HCT116 (cell line): ENCODE measurements at regions not wholly inside any gene's neighbourhood (a gene's known extent, or its start where the extent isn't known, plus 50 kb on each side); places are given as distances from the start of the nearest gene placed in this dataset.

Source experiments
- ATAC-seq: fragments of 200-7000 bp; cut with Tn5 transposase; 2 replicates; pipeline ENCODE4 v1.9.1; 2020; ENCODE audit warnings: mild to moderate bottlenecking, moderate library complexity
- BruUV-seq: library from RNA; stranded (reverse); fragments of 400-500 nt; replicated peaks from 2 replicates; lab custom pipeline; 2021; lab: Mats Ljungman, UMichigan
- CTCF ChIA-PET: fragments of 300-600 bp; sonication (Branson Sonifier 250); formaldehyde crosslinking; loops from one replicate; lab custom pipeline; 2021; ENCODE audit warnings: antibody characterized with exemption; lab: Charles Lee
- POLR2A ChIA-PET: fragments of 300-600, 350-600 bp; sonication (Branson Sonifier 250); formaldehyde crosslinking; loops from one replicate; lab custom pipeline; 2021; ENCODE audit warnings: antibody characterized with exemption; lab: Charles Lee
- RAD21 ChIA-PET, 2 experiments: fragments of 300-600 bp; sonication (Branson Sonifier 250); formaldehyde crosslinking; loops; one replicate each; lab custom pipeline; 2023; ENCODE audit warnings: low total read pairs in 2 of 2; ENCODE audit not compliant: uncharacterized antibody in 2 of 2, unreplicated experiment in 2 of 2, low non-redundant PET in 1 of 2; lab: Charles Lee
- DNase-seq: peaks from one replicate; pipeline ENCODE4 v3.0.0-alpha.2; 2010; ENCODE audit warnings: low read depth, low spot score
- H2AFZ ChIP-seq: fragments of 200-600 bp; shearing (Covaris generic), sonication (generic); 2 replicates; pipeline ENCODE4 v1.6.1; 2017; ENCODE audit warnings: low read depth, mixed run types, mixed read lengths, antibody characterized with exemption, low read length; ENCODE audit not compliant: poor library complexity, severe bottlenecking
- H3K27ac ChIP-seq: 2 replicates; pipeline ENCODE4 v1.5.1; 2012; ENCODE audit warnings: low read depth, low read length
- H3K27me3 ChIP-seq: fragments of 200-600 bp; sonication (generic); 2 replicates; pipeline ENCODE4 v1.6.1; 2016; ENCODE audit warnings: mixed run types, low read length, mixed read lengths; ENCODE audit not compliant: insufficient read depth
- H3K36me3 ChIP-seq, 2 experiments: fragments of 200-500 bp in 1 of 2; fragments of 200-600 bp in 1 of 2; sonication (Bioruptor generic) in 1 of 2; sonication (generic) in 1 of 2; 2 replicates each; pipeline versions ENCODE4 v1.5.1 to v1.6.1; 2014 to 2016; ENCODE audit warnings: low read length in 2 of 2, inconsistent platforms in 1 of 2, mixed read lengths in 1 of 2, mixed run types in 1 of 2; ENCODE audit not compliant: insufficient read depth in 2 of 2, control insufficient read depth in 1 of 2
- H3K4me1 ChIP-seq, 2 experiments: fragments of 200-600 bp in 1 of 2; sonication (generic) in 1 of 2; 2 replicates each; pipeline versions ENCODE4 v1.5.1 to v1.6.1; 2012 to 2017; ENCODE audit warnings: low read length in 2 of 2, inconsistent platforms in 1 of 2, mild to moderate bottlenecking in 1 of 2, mixed read lengths in 1 of 2, mixed run types in 1 of 2, moderate library complexity in 1 of 2; ENCODE audit not compliant: insufficient read depth in 2 of 2, control insufficient read depth in 1 of 2
- H3K4me2 ChIP-seq: fragments of 200-600 bp; sonication (generic); 2 replicates; pipeline ENCODE4 v1.6.1; 2017; ENCODE audit warnings: mixed run types, low read length, mixed read lengths
- H3K4me3 ChIP-seq, 2 experiments: fragments of 200-600 bp in 1 of 2; sonication (generic) in 1 of 2; replicated peaks in 1 of 2; 2 replicates each; pipeline ENCODE4 v1.5.1; 2011 to 2016; ENCODE audit warnings: low read length in 2 of 2, control low read depth in 1 of 2, low read depth in 1 of 2, mild to moderate bottlenecking in 1 of 2, mixed read lengths in 1 of 2, mixed run types in 1 of 2
- H3K79me2 ChIP-seq: fragments of 200-600 bp; sonication (generic); 2 replicates; pipeline ENCODE4 v1.6.1; 2017; ENCODE audit warnings: mild to moderate bottlenecking, mixed run types, low read length, moderate library complexity, mixed read lengths; ENCODE audit not compliant: insufficient read depth
- H3K9ac ChIP-seq: fragments of 200-600 bp; sonication (generic); 2 replicates; pipeline ENCODE4 v1.6.1; 2016; ENCODE audit warnings: low read length, mixed read lengths
- H3K9me2 ChIP-seq: fragments of 200-600 bp; sonication (generic), shearing (Covaris generic); 2 replicates; pipeline ENCODE4 v1.6.1; 2017; ENCODE audit warnings: mixed run types, mild to moderate bottlenecking, moderate library complexity; ENCODE audit not compliant: insufficient read depth
- H3K9me3 ChIP-seq, 2 experiments: fragments of 200-500 bp in 1 of 2; fragments of 200-600 bp in 1 of 2; sonication (Bioruptor generic) in 1 of 2; sonication (generic) in 1 of 2; 2 replicates each; pipeline ENCODE4 v1.6.1; 2014 to 2017; ENCODE audit warnings: low read length in 2 of 2, mixed read lengths in 2 of 2, inconsistent platforms in 1 of 2, low read depth in 1 of 2, mild to moderate bottlenecking in 1 of 2, mixed run types in 1 of 2, moderate library complexity in 1 of 2; ENCODE audit not compliant: control insufficient read depth in 1 of 2, insufficient read depth in 1 of 2
- H4K20me1 ChIP-seq: fragments of 200-600 bp; sonication (generic), shearing (Covaris generic); 2 replicates; pipeline ENCODE4 v1.6.1; 2017; ENCODE audit warnings: mixed run types, mild to moderate bottlenecking, moderate library complexity; ENCODE audit not compliant: insufficient read depth
- EZH2phosphoT487 ChIP-seq: fragments of 200-600 bp; IDR thresholded peaks from 2 replicates; pipeline ENCODE4 v1.6.1; 2018; ENCODE audit warnings: antibody characterized with exemption, borderline replicate concordance
- FOSL1 ChIP-seq: IDR thresholded peaks from 2 replicates; pipeline ENCODE4 v1.6.1; 2012; ENCODE audit warnings: low read depth
- JUND ChIP-seq: IDR thresholded peaks from 2 replicates; pipeline ENCODE4 v1.6.1; 2012
- SIN3A ChIP-seq: IDR thresholded peaks from 2 replicates; pipeline ENCODE4 v1.6.1; 2012; ENCODE audit warnings: low read depth
- SP1 ChIP-seq: IDR thresholded peaks from 2 replicates; pipeline ENCODE4 v1.6.1; 2012; ENCODE audit warnings: low read depth
- TCF7L2 ChIP-seq: IDR thresholded peaks from 2 replicates; pipeline ENCODE4 v1.7.0; 2011; ENCODE audit warnings: borderline replicate concordance, inconsistent platforms; ENCODE audit not compliant: insufficient read depth, insufficient read length; ENCODE audit errors: extremely low read depth
- ZBTB33 ChIP-seq: IDR thresholded peaks from 2 replicates; pipeline ENCODE4 v1.6.1; 2011; ENCODE audit warnings: mild to moderate bottlenecking, low read length, moderate library complexity; ENCODE audit not compliant: insufficient replicate concordance; ENCODE audit errors: extremely low read depth
- intact Hi-C: fragments of 100-400 bp; cut with micrococcal nuclease; formaldehyde crosslinking; loops from 2 replicates; pipeline ENCODE4 v1.10.0; 2022

- TF ChIP-seq TCF7L2 = no peak
- Histone ChIP-seq H3K36me3 (no peaks in the 10 kb centered on the region), H3K27ac (no peak overlapping the region), H3K4me2 (no peak overlapping the region), H3K27me3 (no peaks in the 10 kb centered on the region), H3K9me2 (no peaks in the 10 kb centered on the region), H3K4me1 (no peaks in the 10 kb centered on the region), H2AFZ (no peak overlapping the region), H3K9me3 (no peaks in the 10 kb centered on the region), H3K4me3 (no peak overlapping the region), H3K9ac (no peak overlapping the region), H4K20me1 (no peaks in the 10 kb centered on the region), H3K79me2 (no peaks in the 10 kb centered on the region)
- POLR2A ChIA-PET = no interaction called here
- RAD21 ChIA-PET = no interaction called here
- ATAC-seq = no peak
- no peak for DNase-seq
- BruUV-seq = no TSS peak
- CTCF ChIA-PET = no interaction called here
- intact Hi-C loops = no loop called here
Observed at GRCh38 chr4:14928035-14928434, 74.2 kb upstream of the CPEB2 start.

- Histone ChIP-seq H3K4me3 (no peak overlapping the region), H3K79me2 (no peaks in the 10 kb centered on the region), H3K36me3 (no peaks in the 10 kb centered on the region), H2AFZ (no peak overlapping the region), H3K4me1 (no peaks in the 10 kb centered on the region), H3K9ac (no peak overlapping the region), H3K9me3 (no peaks in the 10 kb centered on the region), H4K20me1 (no peaks in the 10 kb centered on the region), H3K9me2 (no peaks in the 10 kb centered on the region), H3K4me2 (no peak overlapping the region), H3K27me3 (no peaks in the 10 kb centered on the region), H3K27ac (no peak overlapping the region)
- BruUV-seq = no TSS peak
- POLR2A ChIA-PET = no interaction called here
- intact Hi-C loops = no loop called here
- DNase-seq = no peak
- no peak for ATAC-seq
- RAD21 ChIA-PET = no interaction called here
- no peak for TF ChIP-seq ZBTB33
- TF ChIP-seq JUND = no peak
- TF ChIP-seq TCF7L2 = no peak
- TF ChIP-seq SIN3A = no peak
- no peak for TF ChIP-seq EZH2phosphoT487
- TF ChIP-seq SP1 = no peak
- no peak for TF ChIP-seq FOSL1
- CTCF ChIA-PET = no interaction called here
Observed at GRCh38 chr4:14929669-14930068, 72.6 kb upstream of the CPEB2 start.
